IMR-90 (cell line): ENCODE measurements at regions not wholly inside any gene's neighbourhood (a gene's known extent, or its start where the extent isn't known, plus 50 kb on each side); places are given as distances from the start of the nearest gene placed in this dataset.

Experiments
- ATAC-seq: fragments of 200-7000 bp; cut with Tn5 transposase; 2 replicates; pipeline ENCODE4 v1.9.1; 2020; ENCODE audit warnings: low read depth, mild to moderate bottlenecking, moderate library complexity
- BruUV-seq: library from RNA; stranded (reverse); fragments of 400-500 nt; replicated peaks from 2 replicates; lab custom pipeline; 2021; lab: Mats Ljungman, UMichigan
- CTCF ChIA-PET: fragments of 300-600 bp; formaldehyde crosslinking; extraction: SDS; loops from one replicate; lab custom pipeline; 2021; ENCODE audit warnings: antibody characterized with exemption; lab: Yijun Ruan, JAX
- POLR2A ChIA-PET: fragments of 300-600 bp; sonication (Branson Sonifier 250); formaldehyde crosslinking; loops from one replicate; lab custom pipeline; 2022; ENCODE audit warnings: antibody characterized with exemption; ENCODE audit not compliant: unreplicated experiment; lab: Charles Lee
- DNase-seq: peaks from one replicate; pipeline ENCODE4 v3.0.0; 2013
- H2AFZ ChIP-seq: replicated peaks from 2 replicates; pipeline ENCODE3; 2013; ENCODE audit warnings: low read length, mild to moderate bottlenecking; ENCODE audit not compliant: poor library complexity
- H2AK5ac ChIP-seq: 2 replicates; pipeline ENCODE4 v1.6.1; 2013; ENCODE audit warnings: low read depth, low read length, inconsistent platforms
- H2AK9ac ChIP-seq: replicated peaks from 2 replicates; pipeline ENCODE3; 2013; ENCODE audit warnings: mild to moderate bottlenecking, low read depth, low read length, moderate library complexity; ENCODE audit not compliant: poor library complexity
- H2BK120ac ChIP-seq: 2 replicates; pipeline ENCODE4 v1.6.1; 2013; ENCODE audit warnings: low read depth, low read length, inconsistent platforms
- H2BK15ac ChIP-seq: 3 replicates; pipeline ENCODE4 v1.6.1; 2013; ENCODE audit warnings: low read depth, low read length, inconsistent platforms
- H2BK20ac ChIP-seq: 2 replicates; pipeline ENCODE4 v1.6.1; 2013; ENCODE audit warnings: low read depth, mild to moderate bottlenecking, inconsistent platforms, low read length, moderate library complexity
- H2BK5ac ChIP-seq: 2 replicates; pipeline ENCODE4 v1.6.1; 2013; ENCODE audit warnings: mild to moderate bottlenecking, low read depth, low read length, inconsistent platforms; ENCODE audit not compliant: poor library complexity, severe bottlenecking
- H3K14ac ChIP-seq: replicated peaks from 2 replicates; pipeline ENCODE4 v1.6.1; 2013; ENCODE audit warnings: low read depth, low read length, inconsistent platforms
- H3K18ac ChIP-seq: 2 replicates; pipeline ENCODE4 v1.6.1; 2013; ENCODE audit warnings: low read depth, low read length, control low read depth
- H3K23ac ChIP-seq: 2 replicates; pipeline ENCODE4 v1.6.1; 2013; ENCODE audit warnings: low read depth, low read length, inconsistent platforms
- H3K27ac ChIP-seq: 2 replicates; pipeline ENCODE4 v1.5.1; 2013; ENCODE audit warnings: mild to moderate bottlenecking, control low read depth, low read length; ENCODE audit not compliant: insufficient read depth
- H3K27me3 ChIP-seq: 2 replicates; pipeline ENCODE4 v1.6.1; 2013; ENCODE audit warnings: low read length; ENCODE audit not compliant: control insufficient read depth, insufficient read depth
- H3K36me3 ChIP-seq: 2 replicates; pipeline ENCODE4 v1.6.1; 2013; ENCODE audit warnings: low read length, mixed read lengths; ENCODE audit not compliant: control insufficient read depth, insufficient read depth
- H3K4ac ChIP-seq: 2 replicates; pipeline ENCODE4 v1.6.1; 2013; ENCODE audit warnings: low read depth, low read length, inconsistent platforms
- H3K4me1 ChIP-seq: 2 replicates; pipeline ENCODE4 v1.6.1; 2013; ENCODE audit warnings: low read length, mixed read lengths; ENCODE audit not compliant: control insufficient read depth, insufficient read depth
- H3K4me2 ChIP-seq: 2 replicates; pipeline ENCODE4 v1.6.1; 2013; ENCODE audit warnings: low read depth, mild to moderate bottlenecking, control low read depth, low read length, moderate library complexity
- H3K4me3 ChIP-seq: 2 replicates; pipeline ENCODE4 v1.5.1; 2013; ENCODE audit warnings: low read depth, mild to moderate bottlenecking, control low read depth, low read length, moderate library complexity; ENCODE audit not compliant: insufficient read depth
- H3K56ac ChIP-seq: 2 replicates; pipeline ENCODE4 v1.6.1; 2013; ENCODE audit warnings: low read length, inconsistent platforms; ENCODE audit not compliant: insufficient read depth; ENCODE audit errors: extremely low read depth
- H3K79me1 ChIP-seq, 2 experiments: 2 replicates each; pipeline ENCODE4 v1.6.1; 2013; ENCODE audit warnings: low read length in 2 of 2, inconsistent platforms in 1 of 2, low read depth in 1 of 2
- H3K9ac ChIP-seq: 2 replicates; pipeline ENCODE4 v1.6.1; 2013; ENCODE audit warnings: low read depth, low read length, control low read depth
- H3K9me1 ChIP-seq: 2 replicates; pipeline ENCODE4 v1.6.1; 2013; ENCODE audit warnings: low read length, inconsistent platforms; ENCODE audit not compliant: insufficient read depth
- H3K9me3 ChIP-seq: 2 replicates; pipeline ENCODE4 v1.6.1; 2013; ENCODE audit warnings: low read length; ENCODE audit not compliant: control insufficient read depth, insufficient read depth
- H4K20me1 ChIP-seq: 2 replicates; pipeline ENCODE4 v1.6.1; 2013; ENCODE audit warnings: low read length, inconsistent platforms; ENCODE audit not compliant: insufficient read depth
- H4K5ac ChIP-seq: 2 replicates; pipeline ENCODE4 v1.6.1; 2013; ENCODE audit warnings: mild to moderate bottlenecking, low read depth, low read length, control low read depth
- H4K8ac ChIP-seq, 2 experiments: 2 replicates each; pipeline ENCODE4 v1.6.1; 2013; ENCODE audit warnings: low read depth in 2 of 2, low read length in 2 of 2, control low read depth in 1 of 2, inconsistent platforms in 1 of 2
- H4K91ac ChIP-seq: 2 replicates; pipeline ENCODE4 v1.6.1; 2013; ENCODE audit warnings: low read depth, low read length, inconsistent platforms; ENCODE audit not compliant: insufficient read depth
- BHLHE40 ChIP-seq: fragments of 150-350 bp; IDR thresholded peaks from 2 replicates; pipeline ENCODE4 v1.6.1; 2016; ENCODE audit warnings: mild to moderate bottlenecking, low read depth, low read length
- CEBPB ChIP-seq: IDR thresholded peaks from 2 replicates; pipeline ENCODE4 v1.6.1; 2012; ENCODE audit warnings: low read depth, low read length, improper control_type of control experiment
- CHD1 ChIP-seq: IDR thresholded peaks from 2 replicates; pipeline ENCODE4 v1.6.1; 2012; ENCODE audit warnings: low read depth, low read length, improper control_type of control experiment
- FOS ChIP-seq: fragments of 150-350 bp; IDR thresholded peaks from 2 replicates; pipeline ENCODE4 v1.6.1; 2016; ENCODE audit warnings: low read depth, low read length
- MAFK ChIP-seq: IDR thresholded peaks from 2 replicates; pipeline ENCODE4 v1.6.1; 2012; ENCODE audit warnings: low read depth, low read length, improper control_type of control experiment
- MAZ ChIP-seq: IDR thresholded peaks from 2 replicates; pipeline ENCODE4 v1.6.1; 2012; ENCODE audit warnings: low read depth, mild to moderate bottlenecking, low read length, improper control_type of control experiment, moderate library complexity, borderline replicate concordance
- MXI1 ChIP-seq: IDR thresholded peaks from 2 replicates; pipeline ENCODE4 v1.6.1; 2012; ENCODE audit warnings: low read depth, mild to moderate bottlenecking, low read length, moderate library complexity, borderline replicate concordance
- NFE2L2 ChIP-seq: fragments of 150-350 bp; IDR thresholded peaks from 2 replicates; pipeline ENCODE4 v1.6.1; 2016; ENCODE audit warnings: low read depth, mild to moderate bottlenecking, low read length
- POLR2A ChIP-seq: IDR thresholded peaks from 2 replicates; pipeline ENCODE4 v1.6.1; 2012; ENCODE audit warnings: mild to moderate bottlenecking, low read depth, low read length
- RAD21 ChIP-seq: IDR thresholded peaks from 2 replicates; pipeline ENCODE4 v1.6.1; 2012; ENCODE audit warnings: low read length, improper control_type of control experiment
- RCOR1 ChIP-seq: IDR thresholded peaks from 2 replicates; pipeline ENCODE4 v1.6.1; 2012; ENCODE audit warnings: mild to moderate bottlenecking, low read length, improper control_type of control experiment; ENCODE audit not compliant: insufficient replicate concordance
- RFX5 ChIP-seq: IDR thresholded peaks from 2 replicates; pipeline ENCODE4 v1.8.0; 2012; ENCODE audit warnings: low read depth, mild to moderate bottlenecking, low read length, moderate library complexity
- SMC3 ChIP-seq: fragments of 150-350 bp; IDR thresholded peaks from 2 replicates; pipeline ENCODE4 v1.6.1; 2016; ENCODE audit warnings: low read depth, mild to moderate bottlenecking, antibody characterized with exemption, low read length, moderate library complexity
- WGBS, 2 experiments: methylation state at CpG; one replicate each; pipeline versions ENCODE4 v1.1.5 to v1.1.7; 2013; ENCODE audit warnings: missing lambda C conversion rate in 2 of 2; ENCODE audit not compliant: insufficient read length in 1 of 2; ENCODE audit errors: extremely low coverage in 2 of 2; 5-methylcytosine and 5-hydroxymethylcytosine counted together
- dilution Hi-C: fragments of 300-500 bp; cut with HindIII; formaldehyde crosslinking; loops from one replicate; pipeline ENCODE4 v1.14.3; 2018; ENCODE audit warnings: low sequenced_read_pairs; ENCODE audit not compliant: unreplicated experiment
- in situ Hi-C: fragments of 300-500 bp; cut with MboI; formaldehyde crosslinking; loops from 3 replicates; pipeline ENCODE4 v1.14.3; 2019; ENCODE audit warnings: low sequenced_read_pairs, inconsistent platforms, mixed read lengths
- intact Hi-C: fragments of 100-400 bp; cut with micrococcal nuclease; formaldehyde crosslinking; loops from 2 replicates; pipeline ENCODE4 v1.10.0; 2022
- TF ChIP-seq, protein P1 (sequence below): fragments of 150-350 bp; IDR thresholded peaks from 2 replicates; pipeline ENCODE4 v1.6.1; 2016; ENCODE audit warnings: low read depth, mild to moderate bottlenecking, low read length, moderate library complexity, borderline replicate concordance
- TF ChIP-seq, protein P2 (sequence below): fragments of 150-350 bp; IDR thresholded peaks from 2 replicates; pipeline ENCODE4 v1.6.1; 2017; ENCODE audit warnings: mild to moderate bottlenecking, antibody characterized with exemption, low read length, low read depth
- TF ChIP-seq, protein P3 (sequence below): conservative IDR thresholded peaks from 2 replicates; pipeline ENCODE4 v1.5.1; 2012; ENCODE audit warnings: mild to moderate bottlenecking, low read depth, low read length, improper control_type of control experiment

DNA sequence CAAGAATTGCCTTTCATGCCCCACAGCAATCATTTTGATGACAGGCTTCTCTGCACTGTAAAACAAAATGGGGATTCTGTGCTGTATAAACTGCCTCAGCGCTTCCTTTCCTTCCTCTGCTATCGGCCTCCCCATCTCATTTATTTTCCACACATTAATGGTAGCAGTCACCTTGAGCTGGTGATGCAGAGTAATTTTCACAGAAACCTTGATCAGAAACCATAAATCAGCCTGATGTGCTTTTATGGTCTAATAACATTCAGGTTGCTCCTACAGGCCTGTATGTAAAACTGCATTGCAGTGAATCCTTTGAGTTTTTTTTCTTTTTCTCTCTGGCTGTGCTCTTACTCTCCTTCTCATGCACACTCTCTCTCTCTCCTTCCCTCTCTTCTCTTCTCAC is 578.4 kb upstream of the STXBP6 start:
- no CpG with 5 or more reads among the region's 2 CpGs for WGBS, 2 experiments
- Histone ChIP-seq H2AK5ac (no peak overlapping the region), H2BK120ac (no peak overlapping the region), H3K18ac (no peak overlapping the region), H2BK5ac (no peak overlapping the region), H3K27me3 (no peaks in the 10 kb centered on the region), H2BK20ac (no peak overlapping the region), H3K9me3 (peaks cover 10% of the 10 kb centered on the region), H3K4me3 (no peak overlapping the region), H3K56ac (no peak overlapping the region), H3K4ac (no peak overlapping the region), H3K79me1 (no peaks in the 10 kb centered on the region), H3K4me1 (no peaks in the 10 kb centered on the region), H3K23ac (no peak overlapping the region), H4K91ac (no peak overlapping the region), H4K5ac (no peak overlapping the region), H3K36me3 (no peaks in the 10 kb centered on the region), H4K20me1 (no peaks in the 10 kb centered on the region), H2BK15ac (no peak overlapping the region), H3K9me1 (no peaks in the 10 kb centered on the region), H2AK9ac (no peak overlapping the region), H3K27ac (no peak overlapping the region), H2AFZ (no peak overlapping the region), H3K9ac (no peak overlapping the region), H3K14ac (no peak overlapping the region), H4K8ac (no peak overlapping the region), H3K4me2 (no peak overlapping the region)
- intact Hi-C loops: no loop called here
- BruUV-seq: no TSS peak
- ATAC-seq (no peak), DNase-seq (no peak)
- no peak for TF ChIP-seq CHD1
- no peak for TF ChIP-seq RFX5
- no peak for TF ChIP-seq SMC3
- TF ChIP-seq, protein P1, sequence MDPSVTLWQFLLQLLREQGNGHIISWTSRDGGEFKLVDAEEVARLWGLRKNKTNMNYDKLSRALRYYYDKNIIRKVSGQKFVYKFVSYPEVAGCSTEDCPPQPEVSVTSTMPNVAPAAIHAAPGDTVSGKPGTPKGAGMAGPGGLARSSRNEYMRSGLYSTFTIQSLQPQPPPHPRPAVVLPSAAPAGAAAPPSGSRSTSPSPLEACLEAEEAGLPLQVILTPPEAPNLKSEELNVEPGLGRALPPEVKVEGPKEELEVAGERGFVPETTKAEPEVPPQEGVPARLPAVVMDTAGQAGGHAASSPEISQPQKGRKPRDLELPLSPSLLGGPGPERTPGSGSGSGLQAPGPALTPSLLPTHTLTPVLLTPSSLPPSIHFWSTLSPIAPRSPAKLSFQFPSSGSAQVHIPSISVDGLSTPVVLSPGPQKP: no peak
- TF ChIP-seq CEBPB: no peak
- TF ChIP-seq, protein P2, sequence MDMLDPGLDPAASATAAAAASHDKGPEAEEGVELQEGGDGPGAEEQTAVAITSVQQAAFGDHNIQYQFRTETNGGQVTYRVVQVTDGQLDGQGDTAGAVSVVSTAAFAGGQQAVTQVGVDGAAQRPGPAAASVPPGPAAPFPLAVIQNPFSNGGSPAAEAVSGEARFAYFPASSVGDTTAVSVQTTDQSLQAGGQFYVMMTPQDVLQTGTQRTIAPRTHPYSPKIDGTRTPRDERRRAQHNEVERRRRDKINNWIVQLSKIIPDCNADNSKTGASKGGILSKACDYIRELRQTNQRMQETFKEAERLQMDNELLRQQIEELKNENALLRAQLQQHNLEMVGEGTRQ: no peak
- no peak for TF ChIP-seq RCOR1
- TF ChIP-seq NFE2L2: no peak
- no peak for TF ChIP-seq BHLHE40
- no peak for TF ChIP-seq MXI1
- TF ChIP-seq MAZ: no peak
- TF ChIP-seq FOS: no peak
- TF ChIP-seq RAD21: no peak
- no peak for TF ChIP-seq MAFK
- TF ChIP-seq POLR2A: no peak
- TF ChIP-seq, protein P3, sequence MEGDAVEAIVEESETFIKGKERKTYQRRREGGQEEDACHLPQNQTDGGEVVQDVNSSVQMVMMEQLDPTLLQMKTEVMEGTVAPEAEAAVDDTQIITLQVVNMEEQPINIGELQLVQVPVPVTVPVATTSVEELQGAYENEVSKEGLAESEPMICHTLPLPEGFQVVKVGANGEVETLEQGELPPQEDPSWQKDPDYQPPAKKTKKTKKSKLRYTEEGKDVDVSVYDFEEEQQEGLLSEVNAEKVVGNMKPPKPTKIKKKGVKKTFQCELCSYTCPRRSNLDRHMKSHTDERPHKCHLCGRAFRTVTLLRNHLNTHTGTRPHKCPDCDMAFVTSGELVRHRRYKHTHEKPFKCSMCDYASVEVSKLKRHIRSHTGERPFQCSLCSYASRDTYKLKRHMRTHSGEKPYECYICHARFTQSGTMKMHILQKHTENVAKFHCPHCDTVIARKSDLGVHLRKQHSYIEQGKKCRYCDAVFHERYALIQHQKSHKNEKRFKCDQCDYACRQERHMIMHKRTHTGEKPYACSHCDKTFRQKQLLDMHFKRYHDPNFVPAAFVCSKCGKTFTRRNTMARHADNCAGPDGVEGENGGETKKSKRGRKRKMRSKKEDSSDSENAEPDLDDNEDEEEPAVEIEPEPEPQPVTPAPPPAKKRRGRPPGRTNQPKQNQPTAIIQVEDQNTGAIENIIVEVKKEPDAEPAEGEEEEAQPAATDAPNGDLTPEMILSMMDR: no peak
- dilution Hi-C loops: no loop called here
- ChIA-PET POLR2A (no interaction called here), CTCF (no interaction called here)
- in situ Hi-C loops: no loop called here
